ENCODE measurements at regions not wholly inside any gene's neighbourhood (a gene's known extent, or its start where the extent isn't known, plus 50 kb on each side); places are given as distances from the start of the nearest gene placed in this dataset.
"Not testable (repeated sequence)": the region's sequence is repeated elsewhere in the genome, so short reads cannot be mapped to it uniquely, and the experiment has no call there.

DNA sequence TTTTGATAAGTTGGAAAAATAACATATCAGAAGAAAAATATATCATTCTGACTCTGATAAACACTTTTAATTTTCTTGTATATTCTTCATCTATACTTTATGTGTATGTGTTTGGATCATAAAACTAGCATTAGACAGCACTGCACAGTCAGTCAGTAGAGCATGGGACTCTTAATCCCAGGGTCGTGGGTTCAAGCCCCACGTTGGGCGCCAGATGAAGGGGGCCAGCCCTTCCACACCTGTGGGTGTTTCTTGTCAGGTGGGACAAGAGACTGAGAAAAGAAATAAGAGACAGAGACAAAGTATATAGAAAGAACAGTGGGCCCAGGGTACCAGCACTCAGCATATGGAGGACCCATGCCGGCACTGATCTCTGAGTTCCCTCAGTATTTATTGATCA lies 546.0 kb upstream of the NR2F2 start:
- no peak for FAIRE-seq
- TF ChIP-seq POLR2A (IDR thresholded peaks at IDR 0.05; ENCODE audit: low read depth, low read length): no peak
- no peak for DNase-seq (ENCODE audit: insufficient read length, low spot score)

- not testable (repeated sequence) for FAIRE-seq; DNase-seq (ENCODE audit: insufficient read length, low spot score)
Measured at GRCh38 chr15:95785276-95785675, 545.2 kb upstream of the NR2F2 start.

GRCh38 chr15:95793231-95793630 lies 537.3 kb upstream of the NR2F2 start:
- FAIRE-seq (no peak), DNase-seq (ENCODE audit: insufficient read length, low spot score) (no peak)
- no peak for TF ChIP-seq POLR2A (IDR thresholded peaks at IDR 0.05; ENCODE audit: low read depth, low read length)

DNA sequence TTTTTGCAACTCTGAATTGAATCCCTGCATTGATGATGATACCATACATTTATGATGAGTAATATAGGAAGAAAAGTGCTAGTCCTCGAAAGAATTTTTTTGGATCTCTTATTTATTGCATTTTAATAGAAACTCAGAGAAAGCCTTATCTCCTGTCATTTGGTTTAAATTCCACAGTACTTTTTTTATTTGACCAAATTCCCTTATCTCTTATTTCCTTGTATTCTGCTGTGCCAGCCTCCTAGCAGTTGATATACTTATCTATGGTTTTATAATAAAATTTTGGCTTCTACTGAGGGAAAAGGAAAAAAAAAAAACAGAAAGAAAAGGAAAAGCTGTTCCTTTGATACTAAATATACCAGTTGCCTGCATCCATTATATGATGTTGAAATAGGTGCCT lies 535.1 kb upstream of the NR2F2 start:
- no peak for TF ChIP-seq POLR2A (IDR thresholded peaks at IDR 0.05; ENCODE audit: low read depth, low read length)
- no peak for DNase-seq (ENCODE audit: insufficient read length, low spot score)
- no peak for FAIRE-seq

DNA sequence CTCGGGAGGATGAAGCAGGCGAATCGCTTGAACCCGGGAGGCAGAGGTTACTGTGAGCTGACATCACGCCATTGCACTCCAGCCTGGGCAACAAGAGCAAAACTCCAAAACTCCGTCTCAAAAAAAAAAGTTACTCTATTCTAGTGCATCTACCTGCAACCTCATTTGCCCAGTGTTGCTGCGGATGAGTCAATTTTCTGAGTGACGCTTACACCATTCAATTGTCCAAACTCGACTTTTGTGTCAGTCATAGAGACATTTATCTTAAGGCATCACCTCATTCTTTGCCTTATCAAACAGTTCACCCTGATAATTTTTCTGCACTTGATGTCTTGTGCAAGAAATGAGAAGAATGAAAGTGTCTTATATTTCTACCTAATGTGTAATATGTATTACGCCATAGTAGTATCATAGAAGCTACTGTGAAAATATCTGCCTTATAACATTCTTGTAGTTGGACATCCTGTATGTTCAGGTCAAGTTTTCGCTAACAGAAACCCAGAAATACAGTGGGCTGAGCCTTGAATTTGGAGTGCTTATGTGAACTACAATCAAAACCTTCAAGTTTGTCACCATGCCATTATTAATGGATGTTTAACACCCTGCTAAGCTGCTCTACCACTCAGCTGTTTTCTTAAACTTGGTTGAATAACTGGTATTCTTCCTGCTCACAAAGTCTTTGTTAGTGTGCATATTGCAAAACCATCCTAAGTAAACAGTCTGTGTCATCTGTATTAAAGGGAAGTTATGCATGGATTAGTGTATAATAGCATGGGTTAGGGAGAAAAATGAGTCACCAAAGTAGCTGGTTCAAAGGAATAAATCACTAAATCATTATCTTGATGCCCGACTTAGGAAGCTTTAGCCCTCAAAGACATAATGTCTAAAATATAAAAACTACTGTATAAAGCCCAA lies 531.0 kb upstream of the NR2F2 start:
- no peak for TF ChIP-seq POLR2A (IDR thresholded peaks at IDR 0.05; ENCODE audit: low read depth, low read length)
- peak; percentile 2 for DNase-seq (ENCODE audit: insufficient read length, low spot score)
- FAIRE-seq: peak; percentile 15

DNA sequence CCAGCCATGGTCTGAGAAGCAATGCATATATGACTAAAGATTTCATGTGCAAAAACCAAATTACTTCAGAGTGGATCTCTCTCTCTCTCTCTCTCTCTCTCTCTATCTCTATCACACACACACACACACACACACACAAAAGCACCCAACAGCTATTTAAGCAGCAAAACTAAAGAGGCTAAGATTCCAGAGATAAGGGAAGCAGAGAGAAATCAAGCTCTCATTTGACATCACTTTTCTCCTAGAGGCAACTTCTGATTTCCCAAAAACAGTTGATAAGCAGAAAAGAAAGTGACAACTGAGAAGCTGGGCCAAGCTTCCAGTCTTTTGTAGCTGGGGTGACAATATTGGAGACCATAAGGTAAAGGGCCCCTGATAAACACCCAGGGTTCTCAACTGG lies 526.0 kb upstream of the NR2F2 start:
- FAIRE-seq: no peak
- no peak for DNase-seq (ENCODE audit: insufficient read length, low spot score)
- TF ChIP-seq POLR2A (IDR thresholded peaks at IDR 0.05; ENCODE audit: low read depth, low read length): no peak

DNA sequence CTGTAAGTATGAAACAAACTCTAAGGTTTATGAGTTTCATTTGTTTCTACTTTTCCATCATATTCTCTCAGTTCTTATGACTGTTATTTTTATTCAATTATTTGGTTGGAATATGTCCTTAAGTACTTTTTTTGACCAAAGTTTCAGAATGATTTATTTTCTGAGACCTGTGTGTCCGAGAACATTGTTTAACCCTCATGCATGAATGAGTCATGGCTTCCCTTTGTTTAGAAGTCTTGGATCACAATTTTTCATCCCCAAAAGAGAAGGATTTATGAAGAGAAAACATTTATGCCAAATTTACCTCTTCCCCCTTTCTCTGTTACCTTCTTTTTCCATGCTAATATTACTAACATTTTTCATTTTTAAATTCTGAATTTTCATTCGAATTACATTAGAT lies 518.0 kb upstream of the NR2F2 start:
- TF ChIP-seq POLR2A (IDR thresholded peaks at IDR 0.05; ENCODE audit: low read depth, low read length): no peak
- no peak for DNase-seq (ENCODE audit: insufficient read length, low spot score)
- FAIRE-seq: no peak

DNA sequence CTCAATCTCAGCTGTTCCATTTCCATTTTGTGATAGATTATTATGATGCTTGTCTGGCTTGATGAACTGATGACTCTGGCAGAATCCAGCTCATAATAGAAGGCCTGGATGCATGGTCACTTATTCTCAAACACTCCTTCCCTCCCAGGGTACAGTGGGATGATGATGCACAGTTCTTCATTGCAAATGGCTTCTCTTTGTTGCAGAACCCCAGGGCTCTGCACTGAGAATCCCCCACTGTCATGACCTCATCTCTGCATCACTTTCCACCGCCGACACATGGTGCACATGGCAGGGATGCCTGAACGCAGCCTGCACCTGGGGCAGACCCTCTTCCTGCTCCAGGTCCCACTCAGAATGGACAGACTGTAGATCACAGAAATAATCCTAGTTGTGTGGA lies 515.6 kb upstream of the NR2F2 start:
- DNase-seq (ENCODE audit: insufficient read length, low spot score) (no peak), FAIRE-seq (no peak)
- TF ChIP-seq POLR2A (IDR thresholded peaks at IDR 0.05; ENCODE audit: low read depth, low read length): no peak

DNA sequence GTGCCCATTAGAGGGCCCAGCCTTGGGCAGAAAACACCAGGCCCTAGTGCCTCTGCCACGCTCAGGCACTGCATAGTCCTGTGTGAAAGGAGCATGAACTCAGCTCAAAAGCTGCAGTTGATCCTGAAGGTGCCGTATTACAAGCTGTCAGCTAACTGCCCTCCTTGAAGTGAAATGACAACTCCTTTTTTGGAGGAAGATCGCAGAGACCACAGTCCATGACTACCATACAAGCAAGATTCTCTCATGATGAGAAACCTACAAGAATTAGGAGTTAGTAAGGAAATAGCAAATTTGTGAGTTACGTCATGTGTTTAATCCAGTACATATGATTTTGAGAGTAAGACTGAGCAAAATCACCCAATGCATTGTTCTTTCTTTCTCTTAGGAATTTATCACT lies 513.9 kb upstream of the NR2F2 start:
- FAIRE-seq (no peak), DNase-seq (ENCODE audit: insufficient read length, low spot score) (no peak)
- no peak for TF ChIP-seq POLR2A (IDR thresholded peaks at IDR 0.05; ENCODE audit: low read depth, low read length)

DNA sequence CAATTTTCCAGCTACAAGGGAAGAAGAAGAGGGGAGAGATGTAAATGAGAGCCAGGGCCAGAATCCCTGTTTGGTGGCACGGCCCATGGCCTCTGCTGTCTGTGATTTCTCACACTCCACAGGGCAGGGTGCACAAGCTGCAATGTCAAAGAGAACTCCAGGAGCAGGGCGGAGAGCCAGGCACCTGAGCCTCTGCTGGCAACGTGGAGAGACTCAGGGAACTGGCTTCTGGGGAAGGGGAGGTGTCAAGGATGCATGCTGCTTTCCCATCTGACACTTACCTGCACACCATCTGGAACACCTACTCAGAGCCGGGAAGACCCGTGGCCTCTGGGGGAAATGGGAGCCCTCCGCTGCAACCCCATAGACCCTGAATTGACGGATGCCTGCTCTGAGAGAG lies 507.5 kb upstream of the NR2F2 start:
- DNase-seq (ENCODE audit: insufficient read length, low spot score): no peak
- no peak for FAIRE-seq
- no peak for TF ChIP-seq POLR2A (IDR thresholded peaks at IDR 0.05; ENCODE audit: low read depth, low read length)

- no peak for DNase-seq (ENCODE audit: insufficient read length, low spot score)
- no peak for FAIRE-seq
- no peak for TF ChIP-seq POLR2A (IDR thresholded peaks at IDR 0.05; ENCODE audit: low read depth, low read length)
Measured at GRCh38 chr15:95825208-95825607, 505.3 kb upstream of the NR2F2 start.

DNA sequence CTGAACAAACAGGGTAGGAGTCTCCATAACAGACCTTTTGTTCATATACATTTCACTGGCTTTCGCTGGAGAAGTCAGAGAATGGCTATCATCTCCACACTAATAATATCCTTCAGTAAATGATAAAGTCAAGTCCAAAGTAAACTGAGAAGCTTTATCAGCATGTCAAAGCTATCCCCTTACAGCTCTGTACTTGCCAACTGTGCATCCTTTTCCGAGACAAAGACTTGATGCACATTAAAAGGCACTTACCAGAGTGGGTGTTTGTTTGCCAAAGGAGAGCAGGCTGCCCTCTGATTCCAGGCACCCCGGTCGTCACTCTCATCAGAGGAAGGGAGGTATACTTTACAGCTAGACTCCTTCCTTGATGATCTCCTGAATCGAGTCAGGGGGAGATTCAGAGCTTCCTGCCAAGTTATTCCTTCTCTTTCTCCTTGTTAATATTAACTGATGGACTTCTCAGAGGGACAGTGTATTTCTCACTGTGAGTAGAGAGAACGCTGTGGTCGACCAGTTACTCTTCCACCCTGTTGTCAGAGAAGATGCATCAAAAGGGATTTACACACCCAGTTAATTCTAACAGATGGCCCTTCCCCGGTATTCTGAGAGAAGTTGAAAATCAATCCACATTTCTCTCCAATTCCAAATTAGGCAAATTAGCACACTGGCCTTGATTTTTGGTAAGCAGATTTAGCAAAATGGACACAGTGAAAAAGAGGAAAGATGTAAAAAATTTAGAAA lies 504.7 kb upstream of the NR2F2 start:
- DNase-seq (ENCODE audit: insufficient read length, low spot score): no peak
- TF ChIP-seq POLR2A (IDR thresholded peaks at IDR 0.05; ENCODE audit: low read depth, low read length): no peak
- FAIRE-seq: no peak

DNA sequence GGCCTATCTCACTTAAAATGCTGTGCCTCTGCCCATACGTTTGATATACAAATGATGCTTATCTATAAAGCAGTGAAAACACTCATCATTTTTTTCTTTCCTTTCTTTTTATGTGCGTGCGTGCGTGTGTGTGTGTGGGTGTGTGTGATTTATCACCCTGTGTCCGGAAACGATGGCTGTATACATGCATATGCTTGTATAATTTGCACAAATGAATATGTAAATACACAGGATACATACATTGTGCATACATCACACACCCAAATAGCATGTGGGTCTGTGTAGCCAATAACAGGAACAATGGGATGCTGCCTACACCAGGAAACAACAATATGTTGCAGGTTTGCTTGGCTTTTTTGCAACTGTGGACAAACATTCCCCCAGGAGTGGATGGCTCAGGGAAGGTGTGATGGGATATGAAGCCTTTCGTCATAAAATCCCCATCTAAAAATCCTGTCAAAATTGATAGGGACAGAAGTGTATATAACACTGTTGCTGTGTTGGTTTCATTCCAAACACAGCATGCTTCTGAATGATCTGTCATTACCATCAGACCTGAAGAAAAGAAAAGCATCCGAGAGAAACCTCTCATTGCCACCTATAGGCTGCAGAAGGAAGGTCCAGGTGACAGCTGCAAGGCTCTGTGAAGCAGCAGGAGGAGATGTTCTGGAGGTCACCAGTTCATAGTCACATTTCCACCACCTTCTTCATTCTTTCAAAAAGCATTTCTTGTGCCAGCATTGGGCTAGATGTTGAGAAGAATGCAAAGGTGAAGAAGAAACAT lies 503.9 kb upstream of the NR2F2 start:
- FAIRE-seq (no peak), DNase-seq (ENCODE audit: insufficient read length, low spot score) (no peak)

GRCh38 chr15:95829062-95829461 lies 501.4 kb upstream of the NR2F2 start:
- no peak for DNase-seq (ENCODE audit: insufficient read length, low spot score)
- no peak for FAIRE-seq
- TF ChIP-seq POLR2A (IDR thresholded peaks at IDR 0.05; ENCODE audit: low read depth, low read length): no peak

More for the DNA sequence above, 503.9 kb upstream of the NR2F2 start:
- TF ChIP-seq POLR2A (IDR thresholded peaks at IDR 0.05; ENCODE audit: low read depth, low read length): no peak
